MCF 10A (cell line): ENCODE measurements at regions not wholly inside any gene's neighbourhood (a gene's known extent, or its start where the extent isn't known, plus 50 kb on each side); places are given as distances from the start of the nearest gene placed in this dataset.

ENCODE experiments used
- BruUV-seq: library from RNA; stranded (reverse); fragments of 400-500 nt; replicated peaks from 2 replicates; lab custom pipeline; 2021; lab: Mats Ljungman, UMichigan
- CTCF ChIA-PET: fragments of 300-600 bp; sonication (Branson Sonifier 250); formaldehyde crosslinking; extraction: SDS; loops from one replicate; lab custom pipeline; 2021; ENCODE audit warnings: antibody characterized with exemption, inconsistent platforms; lab: Yijun Ruan, JAX
- POLR2A ChIA-PET: fragments of 300-600, 350-650 bp; sonication (Branson Sonifier 250); formaldehyde crosslinking; extraction: SDS; loops from one replicate; lab custom pipeline; 2020; ENCODE audit warnings: antibody characterized with exemption, inconsistent platforms; lab: Yijun Ruan, JAX
- DNase-seq: peaks from one replicate; pipeline ENCODE4 v3.0.0-alpha.2; 2018; ENCODE audit not compliant: unreplicated experiment
- H3K27ac Mint-ChIP-seq: one replicate; pipeline ENCODE4 v1.8.0; 2022; ENCODE audit warnings: mild to moderate bottlenecking, low read depth, mixed read lengths; ENCODE audit not compliant: unreplicated experiment
- H3K27me3 Mint-ChIP-seq: one replicate; pipeline ENCODE4 v1.8.0; 2022; ENCODE audit warnings: mixed read lengths; ENCODE audit not compliant: insufficient read depth, unreplicated experiment
- H3K36me3 Mint-ChIP-seq: one replicate; pipeline ENCODE4 v1.8.0; 2022; ENCODE audit warnings: mild to moderate bottlenecking, moderate library complexity, mixed read lengths; ENCODE audit not compliant: insufficient read depth, unreplicated experiment
- H3K4me1 Mint-ChIP-seq: one replicate; pipeline ENCODE4 v1.8.0; 2022; ENCODE audit warnings: mixed read lengths; ENCODE audit not compliant: insufficient read depth, unreplicated experiment
- H3K4me3 Mint-ChIP-seq: one replicate; pipeline ENCODE4 v1.8.0; 2022; ENCODE audit warnings: mild to moderate bottlenecking, moderate library complexity, mixed read lengths; ENCODE audit not compliant: unreplicated experiment
- H3K9me3 Mint-ChIP-seq: one replicate; pipeline ENCODE4 v1.8.0; 2022; ENCODE audit warnings: mixed read lengths; ENCODE audit not compliant: unreplicated experiment
- intact Hi-C: fragments of 100-400 bp; cut with micrococcal nuclease; formaldehyde crosslinking; loops from 2 replicates; pipeline ENCODE4 v1.14.1; 2022
- TF ChIP-seq, protein P1 (sequence below): fragments of 200-600 bp; IDR thresholded peaks from one replicate; pipeline ENCODE4 v1.8.0; 2022; ENCODE audit warnings: antibody characterized with exemption, mild to moderate bottlenecking; ENCODE audit not compliant: unreplicated experiment

DNA sequence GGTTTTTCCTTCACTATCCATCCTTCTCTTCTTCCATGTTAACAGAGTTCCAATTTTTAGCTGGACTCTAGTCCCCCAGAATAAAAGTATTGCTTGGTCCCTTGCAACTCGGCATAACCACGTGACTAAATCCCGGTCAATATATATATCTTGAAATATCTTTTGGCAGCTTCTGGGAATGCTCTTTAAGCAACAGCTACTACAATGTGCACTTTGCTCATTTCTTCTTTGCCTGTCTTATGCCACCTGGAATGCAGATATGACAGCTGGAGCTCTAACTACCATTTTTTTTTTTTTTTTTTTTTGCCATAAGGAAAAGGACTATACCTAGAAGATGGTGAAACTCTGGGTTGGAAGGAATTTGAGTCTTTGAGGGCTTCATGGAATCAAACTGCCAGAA is 82.6 kb downstream of the GCNT4 start:
- H3K4me1 Mint-ChIP-seq = no peaks in the 10 kb centered on the region
- intact Hi-C loops = no loop called here
- BruUV-seq = no TSS peak
- TF ChIP-seq, protein P1, sequence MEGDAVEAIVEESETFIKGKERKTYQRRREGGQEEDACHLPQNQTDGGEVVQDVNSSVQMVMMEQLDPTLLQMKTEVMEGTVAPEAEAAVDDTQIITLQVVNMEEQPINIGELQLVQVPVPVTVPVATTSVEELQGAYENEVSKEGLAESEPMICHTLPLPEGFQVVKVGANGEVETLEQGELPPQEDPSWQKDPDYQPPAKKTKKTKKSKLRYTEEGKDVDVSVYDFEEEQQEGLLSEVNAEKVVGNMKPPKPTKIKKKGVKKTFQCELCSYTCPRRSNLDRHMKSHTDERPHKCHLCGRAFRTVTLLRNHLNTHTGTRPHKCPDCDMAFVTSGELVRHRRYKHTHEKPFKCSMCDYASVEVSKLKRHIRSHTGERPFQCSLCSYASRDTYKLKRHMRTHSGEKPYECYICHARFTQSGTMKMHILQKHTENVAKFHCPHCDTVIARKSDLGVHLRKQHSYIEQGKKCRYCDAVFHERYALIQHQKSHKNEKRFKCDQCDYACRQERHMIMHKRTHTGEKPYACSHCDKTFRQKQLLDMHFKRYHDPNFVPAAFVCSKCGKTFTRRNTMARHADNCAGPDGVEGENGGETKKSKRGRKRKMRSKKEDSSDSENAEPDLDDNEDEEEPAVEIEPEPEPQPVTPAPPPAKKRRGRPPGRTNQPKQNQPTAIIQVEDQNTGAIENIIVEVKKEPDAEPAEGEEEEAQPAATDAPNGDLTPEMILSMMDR = no peak
- DNase-seq = no peak
- no peaks in the 10 kb centered on the region for H3K27me3 Mint-ChIP-seq
- H3K36me3 Mint-ChIP-seq = no peaks in the 10 kb centered on the region
- no peak overlapping the region for H3K27ac Mint-ChIP-seq
- ChIA-PET POLR2A (interaction anchor here (1.4 kb wide), 1 partner anchor 14 kb away, joined by 3 read pairs; no protein-coding TSS in a partner anchor), CTCF (interaction anchor here (0.6 kb wide), 1 partner anchor 80 kb away, joined by 3 read pairs; no protein-coding TSS in a partner anchor)
- no peak overlapping the region for H3K4me3 Mint-ChIP-seq
- H3K9me3 Mint-ChIP-seq = no peaks in the 10 kb centered on the region

DNA sequence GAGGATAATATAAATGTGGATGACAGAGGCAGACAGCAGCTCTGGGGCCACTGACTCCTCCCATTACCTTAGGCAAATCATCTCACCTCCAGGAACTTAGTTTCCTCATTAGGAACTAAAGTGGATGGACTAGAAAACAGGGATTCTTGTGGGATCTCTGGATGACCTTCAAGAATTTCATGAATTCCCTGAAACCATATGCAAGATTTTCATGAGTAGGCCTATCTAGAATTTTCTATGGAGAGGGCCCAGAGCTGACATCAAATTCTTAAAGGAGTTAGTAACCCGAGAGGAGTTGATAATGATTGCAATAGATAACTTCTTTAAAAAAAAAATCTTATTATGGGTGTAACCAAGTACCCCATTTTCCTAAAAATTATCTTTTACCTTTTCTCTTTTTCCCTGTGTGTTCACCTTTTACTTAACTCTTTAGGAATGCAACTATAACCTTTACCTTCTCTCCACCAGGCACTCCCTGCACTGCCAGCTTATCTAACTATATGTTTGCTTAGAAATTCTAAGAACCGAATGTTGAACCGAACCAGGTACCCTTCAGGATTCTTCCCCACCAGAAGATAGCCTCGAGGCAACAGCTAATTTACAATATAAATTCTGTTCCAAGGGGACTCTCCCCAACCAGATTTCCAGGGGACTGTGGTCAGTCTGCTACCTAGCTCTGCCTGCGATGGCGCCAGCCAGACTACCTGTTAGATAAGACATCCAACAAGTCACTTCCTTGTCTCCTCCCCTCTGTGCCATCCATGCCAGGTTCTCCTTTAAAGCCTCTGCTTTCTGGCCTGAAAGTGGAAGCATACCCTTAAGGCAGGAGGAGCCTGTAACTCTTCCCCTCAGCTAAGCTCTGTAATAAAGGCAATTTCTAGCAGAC is 86.0 kb downstream of the GCNT4 start:
- peaks cover 5% of the 10 kb centered on the region for H3K4me1 Mint-ChIP-seq
- no peaks in the 10 kb centered on the region for H3K9me3 Mint-ChIP-seq
- ChIA-PET POLR2A (interaction anchor here (0.5 to 1.1 kb wide), 2 partner anchors 10 to 99 kb away, joined by 3 read pairs; no protein-coding TSS in a partner anchor), CTCF (interaction anchor here (0.6 to 1.2 kb wide), 4 partner anchors 82 to 1526 kb away, joined by 3 to 5 read pairs (median 3); no protein-coding TSS in a partner anchor)
- no peak for DNase-seq
- BruUV-seq = no TSS peak
- intact Hi-C loops = no loop called here
- no peaks in the 10 kb centered on the region for H3K36me3 Mint-ChIP-seq
- no peaks in the 10 kb centered on the region for H3K27me3 Mint-ChIP-seq
- TF ChIP-seq, protein P1 = no peak
- H3K4me3 Mint-ChIP-seq = no peak overlapping the region
- no peak overlapping the region for H3K27ac Mint-ChIP-seq

DNA sequence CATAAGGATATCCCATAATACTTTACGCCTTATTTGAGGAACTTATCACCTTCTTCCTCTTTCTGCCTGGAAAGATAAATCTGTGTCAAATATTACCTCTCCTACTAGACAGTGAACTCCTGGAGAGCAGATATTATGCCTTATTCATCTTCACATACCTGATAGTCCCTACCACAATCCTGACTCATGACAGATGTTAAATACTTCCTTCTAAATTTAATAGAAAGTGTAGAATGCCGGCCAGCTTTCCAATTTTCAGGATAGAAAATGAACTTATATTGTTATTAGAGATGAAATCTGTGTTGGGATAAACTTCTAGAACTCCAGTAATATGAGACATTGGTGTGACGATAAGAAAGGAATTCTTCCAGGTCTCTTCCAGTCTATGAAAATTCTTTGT is 89.0 kb downstream of the GCNT4 start:
- TF ChIP-seq, protein P1 = no peak
- Mint-ChIP-seq H3K4me3 (no peak overlapping the region), H3K36me3 (no peaks in the 10 kb centered on the region), H3K9me3 (no peaks in the 10 kb centered on the region), H3K27ac (no peak overlapping the region), H3K27me3 (no peaks in the 10 kb centered on the region), H3K4me1 (peaks cover 5% of the 10 kb centered on the region)
- DNase-seq = no peak
- ChIA-PET CTCF (no interaction called here), POLR2A (no interaction called here)
- BruUV-seq = no TSS peak
- intact Hi-C loops = no loop called here

DNA sequence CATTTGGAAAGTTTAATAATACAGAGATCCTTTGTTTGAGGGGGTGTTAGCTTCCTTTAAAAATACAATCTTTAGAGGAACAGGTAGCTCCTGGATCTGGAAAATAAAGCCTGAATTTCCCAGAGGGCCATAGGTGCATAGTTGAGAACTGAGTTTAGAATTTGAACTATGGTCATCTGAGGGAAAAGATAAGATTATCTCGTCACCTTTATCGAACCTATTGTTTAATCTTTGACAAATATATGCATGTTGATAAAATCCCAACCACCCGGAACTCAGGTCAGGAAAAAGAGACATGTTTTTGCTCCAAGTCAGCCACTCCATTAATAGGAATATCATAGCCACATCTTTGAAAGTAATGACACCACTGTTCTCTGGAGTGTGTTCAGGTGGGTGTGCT is 91.7 kb upstream of the FAM169A start:
- DNase-seq = no peak
- H3K36me3 Mint-ChIP-seq = no peaks in the 10 kb centered on the region
- ChIA-PET CTCF (interaction anchor here (1.8 kb wide), 1 partner anchor 92 kb away, joined by 4 read pairs; no protein-coding TSS in a partner anchor), POLR2A (no interaction called here)
- intact Hi-C loops = no loop called here
- H3K4me1 Mint-ChIP-seq = peaks cover 27% of the 10 kb centered on the region
- H3K4me3 Mint-ChIP-seq = no peak overlapping the region
- BruUV-seq = no TSS peak
- H3K27ac Mint-ChIP-seq = no peak overlapping the region
- TF ChIP-seq, protein P1 = no peak
- no peaks in the 10 kb centered on the region for H3K27me3 Mint-ChIP-seq
- no peaks in the 10 kb centered on the region for H3K9me3 Mint-ChIP-seq
